ENCODE measurements at regions not wholly inside any gene's neighbourhood (a gene's known extent, or its start where the extent isn't known, plus 50 kb on each side); places are given as distances from the start of the nearest gene placed in this dataset.
"Not testable (repeated sequence)": the region's sequence is repeated elsewhere in the genome, so short reads cannot be mapped to it uniquely, and the experiment has no call there.

DNA sequence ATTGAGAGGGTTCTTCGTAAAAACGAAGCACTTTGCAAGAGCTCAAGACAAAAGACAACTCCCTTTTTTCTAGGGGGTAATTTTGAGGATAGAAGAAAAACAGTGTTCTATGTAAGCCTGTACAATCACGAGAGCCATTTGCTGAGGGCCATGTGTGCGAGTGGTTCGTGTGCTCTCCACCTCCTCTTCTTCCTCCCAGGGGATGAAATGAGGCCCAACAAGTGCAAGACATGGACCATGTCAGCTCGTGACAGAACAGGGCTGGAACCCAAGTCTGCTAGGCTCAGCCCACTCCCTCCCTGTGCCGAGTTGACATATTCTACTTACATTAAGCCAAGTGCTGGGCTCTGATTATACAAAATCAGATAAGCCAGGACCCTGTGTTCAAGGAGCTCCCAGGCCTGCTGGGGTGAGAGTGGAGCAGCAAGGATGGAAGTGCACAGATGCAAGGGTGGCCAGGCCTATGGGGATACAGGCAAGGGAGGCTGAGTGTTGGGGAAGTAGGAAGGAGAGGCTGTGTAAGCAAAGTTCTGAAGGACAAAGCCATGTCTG is 97.9 kb upstream of the MSX2 start:
- DNase-seq (ENCODE audit: low read depth in 2 of 2) = no peak

DNA sequence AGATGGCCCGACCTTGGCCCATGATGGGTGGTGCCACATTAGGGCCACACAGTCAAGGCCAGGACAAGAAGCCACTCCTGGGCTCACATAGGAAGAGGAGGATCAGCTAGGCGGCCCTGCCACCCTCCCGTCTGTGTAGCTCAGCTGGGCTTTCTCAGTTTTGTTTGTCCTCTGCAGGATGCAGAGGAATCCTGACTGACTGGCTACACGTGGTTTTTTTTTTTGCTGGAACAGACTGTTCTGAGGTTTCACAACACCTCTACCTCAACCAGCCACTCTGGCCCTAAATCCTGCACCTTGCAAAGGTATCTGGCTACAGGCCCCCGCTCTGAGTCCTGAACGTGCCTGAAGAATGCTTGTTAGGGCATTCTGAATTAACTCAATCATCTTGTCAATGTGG is 88.3 kb upstream of the MSX2 start:
- no peak for DNase-seq (ENCODE audit: low read depth in 2 of 2)

DNA sequence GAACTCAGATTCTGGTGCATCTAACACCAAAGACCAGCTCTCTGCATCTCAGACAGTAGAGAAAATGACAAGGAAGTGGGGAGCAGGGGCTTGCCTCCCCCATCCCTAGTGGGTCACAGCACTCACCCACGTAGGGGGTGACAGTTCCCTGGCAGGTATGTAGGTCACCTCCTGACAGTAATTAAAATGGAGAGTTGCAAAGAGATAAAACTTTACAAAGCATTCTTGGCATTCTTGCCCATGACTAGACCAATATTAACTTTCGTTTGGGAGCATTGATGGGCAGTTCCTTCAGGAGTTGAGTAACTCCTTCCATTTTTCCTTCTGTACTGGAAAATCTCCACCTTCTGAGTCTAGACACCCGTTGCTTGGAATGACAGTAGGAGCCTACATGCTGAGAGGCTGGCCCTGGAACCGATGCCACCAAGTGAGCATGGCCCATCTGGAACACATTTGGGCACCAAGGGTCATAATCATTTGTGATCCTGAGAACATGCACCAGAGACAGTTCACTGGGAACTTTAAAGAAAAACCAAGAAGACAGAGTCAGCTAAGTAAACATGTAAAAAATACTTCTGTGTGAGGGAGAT is 81.5 kb upstream of the MSX2 start:
- DNase-seq (ENCODE audit: low read depth in 2 of 2) = no peak

DNA sequence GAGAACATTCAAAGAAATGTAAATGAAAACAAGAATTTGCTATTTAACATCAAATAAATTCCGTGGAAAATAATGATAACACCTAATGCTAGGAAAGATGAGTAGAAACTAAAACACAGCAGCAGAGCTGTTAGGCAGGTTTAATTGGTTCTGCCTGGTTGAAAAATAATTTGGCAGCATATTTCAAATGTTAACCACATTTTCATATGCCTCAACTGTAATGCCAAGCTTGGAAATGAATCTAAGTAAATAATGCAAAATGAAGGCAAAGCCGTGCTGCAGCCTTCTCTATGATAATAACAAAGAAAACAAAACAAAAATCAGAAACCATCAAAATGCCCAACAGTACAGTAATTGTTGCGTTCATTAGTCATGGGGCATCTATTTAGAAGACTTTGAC is 79.9 kb upstream of the MSX2 start:
- DNase-seq (ENCODE audit: low read depth in 2 of 2) = no peak

DNA sequence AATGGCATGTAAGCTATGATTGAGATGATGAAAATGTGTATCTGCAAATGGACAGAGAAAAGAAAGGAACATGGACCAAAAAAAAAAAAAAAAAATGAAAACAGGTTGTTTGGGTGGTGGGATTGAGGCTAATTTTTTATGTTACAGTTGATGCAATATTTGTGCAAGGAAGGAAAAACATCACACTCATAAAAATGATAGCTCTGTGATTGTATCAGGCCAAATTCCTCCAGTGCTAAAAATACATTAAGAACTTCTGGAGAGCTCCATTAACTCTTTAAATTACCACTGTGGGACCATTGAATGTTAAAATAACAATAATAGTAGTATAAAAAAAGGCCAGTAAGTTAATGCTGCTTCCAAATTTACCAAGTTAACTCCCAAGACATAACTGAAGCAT is 79.5 kb upstream of the MSX2 start:
- DNase-seq (ENCODE audit: low read depth in 2 of 2) = no peak

DNA sequence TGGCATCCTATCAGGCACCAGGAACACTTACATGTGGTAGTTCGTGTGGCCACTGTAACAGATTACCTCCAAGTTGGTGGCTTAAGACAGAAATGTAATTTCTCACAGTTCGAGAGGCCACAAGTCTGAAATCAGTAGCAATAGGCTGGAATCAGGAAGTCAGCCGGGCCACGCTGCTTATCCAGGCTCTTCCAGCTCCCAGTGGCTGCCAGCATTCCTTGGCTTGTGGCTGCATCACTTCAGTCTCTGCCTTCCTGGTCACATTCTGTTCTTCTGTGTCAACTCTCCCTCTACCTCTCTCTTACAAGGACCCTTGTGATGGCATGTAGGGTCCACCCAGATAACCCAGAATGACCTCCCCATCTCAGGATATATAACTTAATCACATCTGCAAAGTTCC is 78.7 kb upstream of the MSX2 start:
- no peak for DNase-seq (ENCODE audit: low read depth in 2 of 2)

DNA sequence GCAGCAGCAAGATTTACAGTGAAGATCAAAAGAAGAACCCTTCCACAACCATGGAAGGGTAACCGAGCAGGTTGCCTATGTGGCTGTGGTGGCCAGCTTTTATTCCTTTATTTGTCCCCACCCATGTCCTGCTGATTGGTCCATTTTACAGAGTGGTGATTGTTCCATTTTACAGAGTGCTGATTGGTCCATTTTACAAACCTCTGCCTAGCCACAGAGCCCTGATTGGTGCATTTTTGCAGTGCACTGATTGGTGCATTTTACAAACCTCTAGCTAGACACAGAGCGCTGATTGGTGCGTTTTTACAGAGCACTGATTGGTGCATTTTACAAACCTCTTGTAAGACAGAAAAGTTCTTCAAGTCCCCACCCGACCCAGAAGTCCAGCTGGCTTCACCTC is 75.8 kb upstream of the MSX2 start:
- DNase-seq (ENCODE audit: low read depth in 2 of 2) = not testable (repeated sequence)

DNA sequence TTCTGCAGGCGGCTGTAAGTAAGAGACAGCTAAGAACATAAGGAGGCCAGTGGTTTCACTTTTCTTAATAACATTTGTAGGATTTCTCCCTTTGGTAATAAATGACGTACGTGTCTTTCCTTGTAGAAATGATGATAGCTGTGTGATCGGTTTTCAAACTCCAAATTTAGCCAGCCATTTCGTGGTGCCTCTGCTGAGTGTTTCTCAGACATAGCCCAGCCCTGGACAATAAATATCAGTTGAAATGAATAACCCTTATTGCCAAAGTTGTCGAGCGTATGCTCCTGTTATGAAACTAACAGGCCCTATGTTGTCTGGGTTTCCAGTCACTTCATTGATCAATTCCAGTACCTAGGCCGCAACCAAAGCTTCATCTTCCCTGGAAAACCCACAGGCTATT is 75.0 kb upstream of the MSX2 start:
- no peak for DNase-seq (ENCODE audit: low read depth in 2 of 2)

DNA sequence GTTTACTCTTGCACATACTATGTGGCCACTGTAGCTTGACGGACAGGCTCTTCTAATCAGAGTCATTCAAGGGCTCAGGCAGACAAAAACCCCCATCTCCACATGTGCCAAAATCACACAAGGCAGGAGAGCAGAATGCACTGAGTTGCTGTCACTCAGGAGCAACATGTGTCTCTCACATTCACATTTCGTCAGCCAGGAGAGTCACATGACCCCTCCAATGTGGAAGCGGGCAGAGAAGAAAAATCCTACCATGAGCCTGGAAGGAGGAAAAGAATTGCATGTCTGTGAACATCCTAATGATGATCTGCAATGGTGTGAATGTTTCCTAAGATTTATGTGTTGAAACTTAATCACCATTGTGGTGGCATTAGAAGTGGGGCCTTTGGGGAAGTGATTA is 69.9 kb upstream of the MSX2 start:
- DNase-seq (ENCODE audit: low read depth in 2 of 2) = no peak

DNA sequence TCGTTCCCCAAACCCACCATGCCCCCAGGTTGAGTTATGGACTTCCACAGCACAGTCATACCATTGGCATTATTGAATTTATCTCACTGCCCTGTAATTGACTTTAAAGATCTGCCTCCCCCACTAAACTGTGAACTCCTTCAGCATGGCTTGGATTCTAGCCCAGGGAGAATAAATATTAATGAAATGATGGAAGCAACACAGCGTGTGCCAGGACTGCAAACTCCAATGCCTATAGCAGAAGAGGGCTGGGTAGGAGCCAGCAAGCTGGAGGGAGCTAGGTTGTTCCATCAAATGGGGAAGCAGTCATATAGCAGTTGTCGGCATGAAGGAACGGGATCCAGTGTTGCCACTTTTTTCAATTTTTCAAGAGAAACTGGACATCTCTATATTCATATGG is 69.0 kb upstream of the MSX2 start:
- DNase-seq (ENCODE audit: low read depth in 2 of 2) = no peak

DNA sequence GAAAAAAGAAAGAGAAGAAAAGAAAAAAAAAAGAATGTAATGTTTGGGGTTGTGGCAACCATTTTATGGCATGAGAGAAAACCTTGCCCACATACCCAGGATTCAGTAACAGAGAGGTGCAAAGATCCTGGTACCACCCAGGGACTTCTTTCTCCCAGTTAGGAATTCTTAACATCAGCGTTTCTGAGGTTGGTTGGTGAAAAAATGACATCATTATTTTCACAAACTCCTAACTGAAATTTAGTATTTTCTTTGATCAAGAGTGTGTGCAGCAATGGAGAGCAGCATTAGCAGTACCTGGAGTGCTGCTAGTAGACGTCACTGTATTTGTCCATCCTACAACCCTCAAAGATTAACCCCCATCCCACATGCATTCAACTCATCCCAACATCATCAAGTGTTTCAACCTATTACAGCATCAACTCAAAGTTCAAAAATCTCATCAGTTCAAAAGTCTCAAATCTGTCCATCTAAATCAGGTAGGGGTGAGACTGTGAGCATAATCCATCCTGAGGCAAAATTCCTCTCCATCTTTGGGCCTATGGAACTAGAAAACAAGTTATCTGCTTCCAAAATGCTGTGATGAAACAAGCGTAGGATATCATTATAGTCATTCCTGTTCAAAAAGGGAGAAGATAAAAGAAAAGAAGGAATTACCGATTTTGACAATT is 60.1 kb upstream of the MSX2 start:
- no peak for DNase-seq (ENCODE audit: low read depth in 2 of 2)

DNA sequence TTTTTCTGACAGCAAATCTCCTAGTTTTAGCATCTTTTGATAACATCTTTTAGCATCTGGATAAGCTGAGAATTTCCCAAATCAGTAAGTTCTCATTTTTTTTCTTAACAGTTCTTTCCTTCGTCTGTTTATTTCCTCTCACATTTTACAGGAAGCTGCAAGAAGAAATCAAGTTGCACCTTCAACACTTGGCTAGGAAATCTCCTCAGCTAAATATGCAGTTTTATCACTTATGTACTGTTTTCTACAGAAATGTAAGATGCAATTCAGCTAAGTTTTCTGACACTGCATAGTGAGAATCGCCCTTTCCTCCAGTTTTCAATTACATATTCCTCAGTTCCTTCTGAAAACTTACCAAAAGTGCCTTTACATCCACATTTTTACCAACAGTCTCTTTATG is 59.0 kb upstream of the MSX2 start:
- no peak for DNase-seq (ENCODE audit: low read depth in 2 of 2)

DNA sequence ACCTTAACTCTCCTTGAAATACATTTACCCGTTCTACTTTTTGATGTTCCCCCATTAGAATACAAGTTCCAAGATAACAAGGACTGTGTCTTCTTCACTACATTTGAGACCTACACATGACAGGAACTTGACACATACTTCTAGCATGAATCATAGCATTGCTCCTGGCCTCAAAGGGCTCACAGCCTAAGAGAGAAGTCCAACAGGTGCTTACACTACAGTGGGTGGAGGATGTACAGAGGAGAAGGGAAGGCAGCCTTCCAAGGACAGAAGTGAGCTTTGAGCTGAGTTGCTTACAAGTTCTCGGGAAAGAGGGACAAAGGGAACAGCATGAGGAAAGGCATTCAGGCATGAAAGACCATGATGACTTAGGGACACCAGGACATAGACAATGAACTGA is 56.9 kb upstream of the MSX2 start:
- DNase-seq (ENCODE audit: low read depth in 2 of 2) = no peak

DNA sequence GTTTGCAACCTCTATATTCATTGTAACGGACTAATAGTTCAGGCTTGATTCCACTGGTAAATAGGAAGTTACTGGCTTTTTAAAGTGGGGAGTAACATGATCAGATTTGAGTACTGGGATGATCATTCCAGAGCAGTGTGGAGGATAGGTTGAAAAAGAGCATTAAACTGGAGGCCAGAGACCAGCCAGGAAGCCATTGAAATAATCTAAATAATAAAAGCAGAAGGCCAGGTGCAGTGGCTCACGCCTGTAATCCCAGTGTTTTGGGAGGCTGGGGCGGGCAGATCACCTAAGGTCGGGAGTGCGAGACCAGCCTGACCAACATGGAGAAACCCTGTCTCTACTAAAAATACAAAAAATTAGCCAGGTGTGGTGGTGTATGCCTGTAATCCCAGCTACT is 56.0 kb upstream of the MSX2 start:
- DNase-seq (ENCODE audit: low read depth in 2 of 2) = no peak
